ENCODE measurements at regions not wholly inside any gene's neighbourhood (a gene's known extent, or its start where the extent isn't known, plus 50 kb on each side); places are given as distances from the start of the nearest gene placed in this dataset.

GRCh38 chr5:119742311-119742710, 113.0 kb downstream of the FAM170A start:
- no peak for TF ChIP-seq ZFX (IDR thresholded peaks at IDR 0.05; ENCODE audit: borderline replicate concordance)
- no peak for TF ChIP-seq CTCF (IDR thresholded peaks at IDR 0.05)
- H3K27ac ChIP-seq, result no peak overlapping the region

GRCh38 chr5:119743927-119744326, 114.6 kb downstream of the FAM170A start:
- TF ChIP-seq ZFX (IDR thresholded peaks at IDR 0.05; ENCODE audit: borderline replicate concordance), result no peak
- peak; percentile 73 for TF ChIP-seq CTCF (IDR thresholded peaks at IDR 0.05)
- H3K27ac ChIP-seq, result no peak overlapping the region

- no peak overlapping the region for H3K27ac ChIP-seq
- no peak for TF ChIP-seq ZFX (IDR thresholded peaks at IDR 0.05; ENCODE audit: borderline replicate concordance)
- no peak for TF ChIP-seq CTCF (IDR thresholded peaks at IDR 0.05)
Measured at GRCh38 chr5:119745976-119746375, 116.6 kb downstream of the FAM170A start.

- H3K27ac ChIP-seq, result no peak overlapping the region
- TF ChIP-seq ZFX (IDR thresholded peaks at IDR 0.05; ENCODE audit: borderline replicate concordance) (no peak), CTCF (IDR thresholded peaks at IDR 0.05) (no peak)
Measured at GRCh38 chr5:119746984-119747383, 117.6 kb downstream of the FAM170A start.

- no peak overlapping the region for H3K27ac ChIP-seq
- TF ChIP-seq CTCF (IDR thresholded peaks at IDR 0.05) (no peak), ZFX (IDR thresholded peaks at IDR 0.05; ENCODE audit: borderline replicate concordance) (no peak)
Measured at GRCh38 chr5:119750887-119751733, 121.8 kb downstream of the FAM170A start.

- TF ChIP-seq ZFX (IDR thresholded peaks at IDR 0.05; ENCODE audit: borderline replicate concordance) (no peak), CTCF (IDR thresholded peaks at IDR 0.05) (no peak)
- H3K27ac ChIP-seq, result no peak overlapping the region
Measured at GRCh38 chr5:119751734-119752094, 122.4 kb downstream of the FAM170A start.

All from 22Rv1 (cell line).